Activated naive CD4-positive, alpha-beta T cell treated with anti-CD3 and anti-CD28 coated beads, Interleukin-2, amount 10 ng/mL, durations not matched to agents 7 days and 5 days (primary cell): ENCODE measurements at regions not wholly inside any gene's neighbourhood (a gene's known extent, or its start where the extent isn't known, plus 50 kb on each side); places are given as distances from the start of the nearest gene placed in this dataset.

Experiments
- CTCF ChIA-PET: fragments of 350-600 bp; sonication (Branson Sonifier 250); formaldehyde crosslinking; loops from one replicate; lab custom pipeline; 2021; ENCODE audit warnings: antibody characterized with exemption; lab: Charles Lee
- DNase-seq: peaks from one replicate; pipeline ENCODE4 v3.0.0-alpha.2; 2020
- H3K27ac Mint-ChIP-seq: one replicate; pipeline ENCODE4 v1.8.0; 2021; ENCODE audit warnings: mild to moderate bottlenecking, moderate library complexity, mixed read lengths
- H3K27me3 Mint-ChIP-seq: one replicate; pipeline ENCODE4 v1.8.0; 2021; ENCODE audit warnings: mild to moderate bottlenecking, mixed read lengths
- H3K36me3 Mint-ChIP-seq: one replicate; pipeline ENCODE4 v1.8.0; 2021; ENCODE audit warnings: mixed read lengths
- H3K4me1 Mint-ChIP-seq: one replicate; pipeline ENCODE4 v1.8.0; 2021; ENCODE audit warnings: mixed read lengths
- H3K4me3 Mint-ChIP-seq: one replicate; pipeline ENCODE4 v1.8.0; 2021; ENCODE audit warnings: mild to moderate bottlenecking, moderate library complexity, mixed read lengths
- H3K9me3 Mint-ChIP-seq: one replicate; pipeline ENCODE4 v1.8.0; 2021; ENCODE audit warnings: mixed read lengths

DNA sequence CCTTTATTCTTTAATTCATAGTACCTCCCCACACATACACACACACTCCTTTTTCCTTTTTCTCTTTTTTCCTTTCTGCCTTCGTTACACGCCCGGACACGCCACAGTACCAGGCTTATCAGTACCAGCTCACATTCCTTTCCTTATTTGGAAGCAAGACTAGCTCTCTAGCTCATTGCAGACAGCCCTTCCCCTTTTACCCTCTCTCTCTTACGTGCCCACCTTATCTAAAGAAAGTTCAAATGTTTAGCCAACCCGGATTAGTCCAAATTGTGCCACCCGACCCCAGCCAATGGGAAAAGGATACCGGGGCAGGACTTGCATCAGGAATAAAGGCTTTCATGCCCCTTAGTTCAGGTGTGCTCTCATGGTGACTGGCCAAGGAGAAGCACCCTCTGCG is 194.7 kb upstream of the VCX3A start:
- no peak for DNase-seq
- CTCF ChIA-PET, result no interaction called here

DNA sequence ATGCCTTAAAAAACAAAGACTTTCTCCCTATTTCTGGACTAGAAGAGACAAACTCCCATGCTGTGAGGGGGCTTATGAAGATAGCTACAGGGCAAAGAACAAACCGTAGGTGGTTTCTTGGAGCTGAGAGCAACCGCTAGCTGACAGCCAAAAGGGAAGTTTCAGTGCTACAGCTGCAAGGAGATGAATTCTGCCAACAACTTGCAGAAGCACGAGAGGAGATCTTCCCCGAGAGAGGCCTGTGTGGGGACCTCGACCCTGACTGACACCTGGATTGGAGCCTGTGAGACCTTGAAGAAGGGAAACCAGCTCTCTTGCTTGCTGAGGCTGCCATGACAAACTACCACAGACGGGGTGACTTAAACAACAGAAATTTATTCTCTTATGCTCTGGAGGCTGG is 183.8 kb upstream of the VCX3A start:
- no peak overlapping the region for H3K4me3 Mint-ChIP-seq
- no peaks in the 10 kb centered on the region for H3K9me3 Mint-ChIP-seq
- no peak for DNase-seq
- H3K27me3 Mint-ChIP-seq, result no peaks in the 10 kb centered on the region
- H3K4me1 Mint-ChIP-seq, result no peaks in the 10 kb centered on the region
- H3K27ac Mint-ChIP-seq, result no peak overlapping the region
- CTCF ChIA-PET, result no interaction called here
- no peaks in the 10 kb centered on the region for H3K36me3 Mint-ChIP-seq

More for the DNA sequence above, 194.7 kb upstream of the VCX3A start:
- Mint-ChIP-seq H3K4me3 (no peak overlapping the region), H3K9me3 (no peaks in the 10 kb centered on the region), H3K27ac (no peak overlapping the region), H3K36me3 (no peaks in the 10 kb centered on the region), H3K4me1 (no peaks in the 10 kb centered on the region), H3K27me3 (no peaks in the 10 kb centered on the region)

DNA sequence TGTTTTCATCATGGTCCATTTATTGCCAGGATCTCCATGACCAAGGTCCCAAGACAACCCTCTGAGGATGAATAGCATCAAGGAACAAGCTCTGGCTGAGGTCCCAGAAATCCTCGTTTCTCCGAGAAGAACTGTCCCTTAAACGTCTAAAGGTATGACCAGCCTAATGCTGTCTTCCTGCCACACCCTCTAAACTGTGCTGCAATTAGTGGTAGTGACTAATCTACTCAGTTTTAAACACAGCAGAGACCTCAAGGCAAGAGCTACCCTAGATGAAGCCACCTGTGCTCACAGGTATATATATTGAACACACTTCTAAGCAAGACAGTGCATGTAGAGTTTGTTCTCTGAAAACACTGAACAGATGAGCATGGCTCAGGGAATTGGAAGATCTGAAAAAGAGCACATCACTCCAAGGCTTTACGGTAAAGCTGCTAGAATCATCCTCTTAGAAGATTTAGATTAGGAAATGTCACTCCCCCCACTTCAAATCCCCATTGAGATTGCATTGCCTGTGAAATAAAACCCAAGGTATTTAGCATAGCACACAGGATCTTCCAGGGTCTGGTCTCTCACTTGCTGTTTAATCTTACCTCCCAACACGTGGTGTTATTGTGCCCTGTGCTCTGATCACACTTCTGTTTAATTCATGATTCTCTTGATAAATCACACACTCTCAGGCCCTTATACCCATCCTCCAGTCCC is 173.9 kb upstream of the VCX3A start:
- no peaks in the 10 kb centered on the region for H3K36me3 Mint-ChIP-seq
- no peaks in the 10 kb centered on the region for H3K9me3 Mint-ChIP-seq
- no peak overlapping the region for H3K4me3 Mint-ChIP-seq
- CTCF ChIA-PET, result no interaction called here
- DNase-seq, result no peak
- no peaks in the 10 kb centered on the region for H3K27me3 Mint-ChIP-seq
- H3K27ac Mint-ChIP-seq, result no peak overlapping the region
- no peaks in the 10 kb centered on the region for H3K4me1 Mint-ChIP-seq

DNA sequence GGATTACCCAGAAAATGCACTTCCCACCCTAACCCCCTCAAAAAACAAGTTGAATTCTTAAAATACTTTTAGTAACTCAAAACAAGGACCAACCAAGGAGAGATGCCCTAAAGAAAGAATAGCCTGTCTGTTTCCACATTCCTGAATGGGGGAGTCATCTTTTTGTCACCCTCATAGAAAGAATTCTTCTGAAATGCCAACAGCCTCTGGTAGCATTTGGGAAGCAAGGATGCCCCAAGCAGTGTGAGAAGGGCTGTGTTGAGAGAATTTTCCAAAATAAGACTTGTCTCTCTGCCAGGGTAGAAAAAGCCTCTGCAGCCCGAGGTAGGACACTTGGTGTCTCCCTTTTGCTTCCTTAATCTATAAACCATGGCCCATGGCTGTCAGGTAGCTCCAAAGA is 173.1 kb upstream of the VCX3A start:
- no peak overlapping the region for H3K27ac Mint-ChIP-seq
- H3K9me3 Mint-ChIP-seq, result no peaks in the 10 kb centered on the region
- H3K4me3 Mint-ChIP-seq, result no peak overlapping the region
- H3K27me3 Mint-ChIP-seq, result no peaks in the 10 kb centered on the region
- H3K4me1 Mint-ChIP-seq, result no peaks in the 10 kb centered on the region
- no peaks in the 10 kb centered on the region for H3K36me3 Mint-ChIP-seq
- DNase-seq, result no peak
- CTCF ChIA-PET, result no interaction called here

DNA sequence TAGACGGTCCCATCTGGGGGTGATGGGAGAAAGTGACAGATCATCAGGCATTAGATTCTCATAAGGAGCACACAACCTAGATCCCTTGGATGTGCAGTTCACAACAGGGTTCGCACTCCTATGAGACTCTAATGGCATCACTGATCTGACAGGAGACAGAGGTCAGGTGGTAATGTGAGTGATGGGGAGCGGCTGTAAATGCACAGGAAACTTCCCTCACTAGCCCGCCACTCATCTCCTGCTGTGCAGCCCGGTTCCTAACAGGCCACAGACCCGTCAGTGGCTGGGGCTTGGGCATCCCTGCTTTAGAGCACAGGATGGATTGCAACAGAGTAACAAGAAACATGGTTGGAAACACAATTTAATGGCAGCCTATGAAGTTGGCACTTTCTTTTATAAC is 172.6 kb upstream of the VCX3A start:
- Mint-ChIP-seq H3K9me3 (no peaks in the 10 kb centered on the region), H3K27me3 (no peaks in the 10 kb centered on the region), H3K4me1 (no peaks in the 10 kb centered on the region), H3K27ac (no peak overlapping the region), H3K4me3 (no peak overlapping the region), H3K36me3 (no peaks in the 10 kb centered on the region)
- CTCF ChIA-PET, result no interaction called here
- DNase-seq, result no peak

DNA sequence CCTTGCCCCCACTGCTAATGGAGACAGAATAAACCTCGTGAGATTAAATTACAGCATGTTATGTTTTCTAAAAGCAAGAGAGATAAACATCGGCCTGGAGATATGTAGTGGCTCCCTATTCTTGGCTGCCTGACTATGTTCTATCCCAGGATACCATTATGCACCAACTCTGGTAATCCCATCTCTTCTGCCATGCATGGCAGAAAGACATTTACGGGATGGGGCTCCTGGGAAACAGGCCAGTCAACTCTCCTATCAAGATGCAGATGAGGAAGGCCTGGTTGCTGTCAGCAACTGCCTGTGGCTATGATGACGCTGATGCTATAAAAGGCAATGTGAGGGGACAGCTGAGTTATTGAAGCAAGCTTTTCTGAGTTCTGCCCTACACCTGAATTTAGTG is 166.2 kb upstream of the VCX3A start:
- CTCF ChIA-PET, result no interaction called here
- no peak overlapping the region for H3K27ac Mint-ChIP-seq
- DNase-seq, result no peak
- no peaks in the 10 kb centered on the region for H3K9me3 Mint-ChIP-seq
- H3K36me3 Mint-ChIP-seq, result no peaks in the 10 kb centered on the region
- H3K4me1 Mint-ChIP-seq, result no peaks in the 10 kb centered on the region
- no peak overlapping the region for H3K4me3 Mint-ChIP-seq
- no peaks in the 10 kb centered on the region for H3K27me3 Mint-ChIP-seq

DNA sequence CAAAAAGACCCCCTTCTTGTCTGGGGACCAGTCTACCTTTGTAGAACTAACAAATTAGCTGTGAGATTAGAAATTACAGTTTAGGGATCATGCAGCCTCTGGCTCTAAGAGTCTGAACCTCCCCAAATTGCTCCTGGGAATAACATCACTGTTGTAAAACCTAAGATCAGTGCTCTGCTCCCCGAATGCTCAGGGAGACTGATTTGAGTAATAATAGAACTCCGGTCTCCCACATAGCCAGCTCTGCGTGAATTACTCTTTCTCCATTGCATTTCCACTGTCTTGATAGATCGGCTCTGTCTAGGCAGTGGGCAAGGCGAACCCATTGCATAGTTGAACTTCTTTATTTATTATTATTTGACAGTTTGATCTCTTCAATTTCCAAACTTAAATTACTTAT is 160.8 kb upstream of the VCX3A start:
- CTCF ChIA-PET, result no interaction called here
- no peak overlapping the region for H3K27ac Mint-ChIP-seq
- no peaks in the 10 kb centered on the region for H3K27me3 Mint-ChIP-seq
- DNase-seq, result no peak
- no peaks in the 10 kb centered on the region for H3K9me3 Mint-ChIP-seq
- H3K4me1 Mint-ChIP-seq, result no peaks in the 10 kb centered on the region
- H3K4me3 Mint-ChIP-seq, result no peak overlapping the region
- no peaks in the 10 kb centered on the region for H3K36me3 Mint-ChIP-seq

DNA sequence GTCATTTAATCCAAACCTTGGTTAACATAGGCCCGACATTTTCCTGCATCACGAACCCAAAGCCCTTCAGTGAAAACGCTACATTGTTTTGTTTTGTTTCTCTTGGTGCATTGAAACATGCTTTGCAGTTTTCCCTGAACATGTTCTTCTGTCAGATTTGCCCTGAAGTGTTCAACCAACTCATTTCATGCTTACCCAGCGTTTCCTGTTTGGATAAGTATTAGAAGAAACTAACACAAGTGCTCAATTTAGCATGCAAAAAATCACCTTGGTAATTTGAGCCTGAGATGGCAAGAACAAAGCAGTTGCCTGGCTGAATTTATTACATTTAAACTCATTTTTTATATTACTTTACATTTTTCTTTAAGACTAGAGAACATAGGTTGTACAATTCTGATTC is 160.1 kb upstream of the VCX3A start:
- CTCF ChIA-PET, result no interaction called here
- Mint-ChIP-seq H3K9me3 (no peaks in the 10 kb centered on the region), H3K4me3 (no peak overlapping the region), H3K4me1 (no peaks in the 10 kb centered on the region), H3K36me3 (no peaks in the 10 kb centered on the region), H3K27ac (no peak overlapping the region), H3K27me3 (no peaks in the 10 kb centered on the region)
- no peak for DNase-seq

DNA sequence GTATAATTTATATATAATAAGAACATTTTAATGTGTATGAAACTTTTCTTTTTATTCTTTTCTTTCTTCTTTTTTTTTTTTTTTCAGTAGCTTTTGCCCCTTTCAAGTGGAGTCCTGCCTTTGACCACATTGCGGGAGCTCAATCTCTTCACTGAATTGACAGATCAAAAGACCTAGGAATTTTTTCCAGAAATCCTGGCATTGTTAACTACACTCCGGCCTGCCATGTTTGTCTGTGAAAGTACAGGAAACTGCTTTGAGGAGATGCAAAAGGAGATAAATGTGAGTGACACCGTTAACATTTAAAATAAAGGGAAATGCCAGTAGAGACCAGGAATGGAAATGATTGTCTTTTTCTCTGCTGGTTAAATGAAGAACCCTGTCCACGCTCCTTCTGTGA is 159.3 kb upstream of the VCX3A start:
- Mint-ChIP-seq H3K4me3 (no peak overlapping the region), H3K4me1 (no peaks in the 10 kb centered on the region), H3K27ac (no peak overlapping the region), H3K27me3 (no peaks in the 10 kb centered on the region), H3K9me3 (no peaks in the 10 kb centered on the region), H3K36me3 (no peaks in the 10 kb centered on the region)
- CTCF ChIA-PET, result no interaction called here
- DNase-seq, result no peak

DNA sequence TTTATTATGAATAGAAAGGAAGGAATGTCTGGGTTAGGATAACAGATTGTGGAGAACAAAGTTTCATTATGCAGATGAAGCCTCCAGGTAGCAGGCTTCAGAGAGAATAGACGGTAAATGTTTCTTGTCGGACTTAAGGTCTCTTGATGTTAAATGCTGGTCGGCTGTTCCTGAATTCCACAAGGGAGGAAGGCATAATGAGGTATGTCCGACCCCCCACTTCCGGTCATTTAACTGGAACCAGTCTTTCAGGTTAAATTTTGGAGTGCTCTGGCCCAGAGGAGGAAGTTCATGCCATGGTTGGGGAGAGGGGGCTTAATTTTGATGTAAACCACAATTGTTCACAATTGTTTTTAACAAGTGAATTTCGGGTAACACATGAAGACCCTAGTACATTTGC is 158.1 kb upstream of the VCX3A start:
- H3K4me3 Mint-ChIP-seq, result no peak overlapping the region
- H3K36me3 Mint-ChIP-seq, result no peaks in the 10 kb centered on the region
- CTCF ChIA-PET, result no interaction called here
- no peak overlapping the region for H3K27ac Mint-ChIP-seq
- H3K27me3 Mint-ChIP-seq, result no peaks in the 10 kb centered on the region
- DNase-seq, result no peak
- no peaks in the 10 kb centered on the region for H3K4me1 Mint-ChIP-seq
- H3K9me3 Mint-ChIP-seq, result no peaks in the 10 kb centered on the region

DNA sequence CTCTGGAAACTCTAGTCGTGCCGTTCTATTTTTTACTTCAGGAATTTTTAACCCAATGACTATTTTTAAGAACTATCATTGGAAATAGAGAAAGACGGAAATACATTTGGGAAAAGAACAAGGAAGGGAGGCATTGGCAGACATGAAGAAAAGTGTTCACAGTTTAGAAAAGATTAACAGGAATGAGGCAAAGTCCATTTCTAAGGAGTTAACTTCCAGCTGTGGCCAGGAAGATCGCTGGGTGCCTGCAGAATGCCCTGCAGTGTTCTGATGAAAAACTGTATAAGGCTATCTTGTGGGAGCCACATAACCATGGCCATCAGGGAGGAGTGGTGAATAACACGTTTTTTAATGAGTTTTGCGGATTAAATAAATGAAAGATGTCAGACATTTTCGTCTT is 150.6 kb upstream of the VCX3A start:
- H3K27ac Mint-ChIP-seq, result no peak overlapping the region
- no peaks in the 10 kb centered on the region for H3K9me3 Mint-ChIP-seq
- CTCF ChIA-PET, result no interaction called here
- H3K36me3 Mint-ChIP-seq, result no peaks in the 10 kb centered on the region
- no peak for DNase-seq
- no peak overlapping the region for H3K4me3 Mint-ChIP-seq
- no peaks in the 10 kb centered on the region for H3K27me3 Mint-ChIP-seq
- H3K4me1 Mint-ChIP-seq, result no peaks in the 10 kb centered on the region

DNA sequence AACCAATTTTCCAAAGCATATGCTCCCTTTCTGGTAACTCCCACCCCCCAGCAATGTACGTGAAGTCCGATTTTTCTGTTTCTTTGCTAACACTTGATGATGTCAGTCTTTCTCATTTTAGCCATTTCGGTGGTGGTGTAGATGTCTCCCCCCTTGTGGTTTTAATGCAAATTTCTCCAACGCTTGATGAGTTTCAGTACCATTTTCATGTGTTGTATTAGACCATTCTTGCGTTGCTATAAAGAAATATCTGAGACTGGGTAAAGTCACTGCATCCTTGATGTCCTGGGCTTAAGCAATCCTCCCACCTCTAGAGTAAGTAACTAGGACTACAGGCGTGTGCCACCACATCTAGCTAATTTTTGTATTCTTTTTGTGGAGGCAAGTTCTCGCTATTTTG is 148.4 kb upstream of the VCX3A start:
- no peaks in the 10 kb centered on the region for H3K27me3 Mint-ChIP-seq
- H3K27ac Mint-ChIP-seq, result no peak overlapping the region
- no peak for DNase-seq
- no peaks in the 10 kb centered on the region for H3K4me1 Mint-ChIP-seq
- H3K9me3 Mint-ChIP-seq, result no peaks in the 10 kb centered on the region
- CTCF ChIA-PET, result no interaction called here
- H3K4me3 Mint-ChIP-seq, result no peak overlapping the region
- no peaks in the 10 kb centered on the region for H3K36me3 Mint-ChIP-seq

DNA sequence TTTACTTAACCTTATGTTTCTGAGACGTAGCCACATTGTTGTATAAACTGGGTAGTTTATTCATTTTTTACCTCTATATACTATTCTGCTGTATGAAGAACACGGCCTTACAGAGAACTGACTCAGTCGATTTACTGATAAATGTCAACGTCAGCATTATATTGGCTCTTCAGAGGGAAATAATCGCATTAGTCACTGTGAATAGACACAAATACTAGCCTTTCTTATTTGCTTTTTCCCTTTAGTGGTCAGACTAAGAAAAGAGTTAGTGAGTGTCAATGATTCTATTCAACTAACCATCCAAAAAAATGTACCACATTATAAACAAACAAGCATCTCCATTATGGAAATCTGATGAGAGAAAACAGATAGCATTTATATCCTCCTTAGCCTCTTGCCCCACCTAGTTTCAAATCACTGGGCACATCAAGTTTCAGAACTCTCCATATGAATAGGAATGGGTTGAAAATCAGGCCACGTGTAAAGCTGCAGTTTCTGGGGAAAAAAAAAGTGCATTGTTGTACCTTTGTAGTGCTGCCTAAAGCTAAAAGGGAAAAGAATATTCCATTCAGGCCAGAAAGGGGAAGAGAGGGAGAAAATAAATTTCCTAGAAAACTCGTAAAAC is 146.7 kb upstream of the VCX3A start:
- Mint-ChIP-seq H3K36me3 (no peaks in the 10 kb centered on the region), H3K27me3 (no peaks in the 10 kb centered on the region)

DNA sequence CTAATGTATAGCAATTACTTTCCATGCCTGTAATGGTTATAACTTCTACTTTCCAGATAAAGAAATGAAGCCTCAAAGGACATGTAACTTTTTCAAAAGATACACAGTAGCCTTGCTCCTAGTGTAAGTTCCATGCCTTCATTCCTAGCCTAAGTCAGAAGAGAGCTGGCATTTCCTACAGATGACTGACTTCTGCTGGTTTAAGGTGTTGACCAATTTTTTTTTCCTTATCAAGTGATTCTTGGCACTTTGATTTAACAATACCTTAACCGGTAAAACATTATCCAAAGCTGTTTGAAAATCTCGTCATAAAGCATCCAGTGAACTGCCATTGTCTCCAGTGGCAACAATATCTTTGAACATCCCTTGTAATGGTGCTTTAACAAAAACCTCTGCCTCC is 145.1 kb upstream of the VCX3A start:
- H3K9me3 Mint-ChIP-seq, result no peaks in the 10 kb centered on the region
- no peak overlapping the region for H3K27ac Mint-ChIP-seq
- no peak for DNase-seq
- CTCF ChIA-PET, result no interaction called here
- H3K4me3 Mint-ChIP-seq, result no peak overlapping the region
- no peaks in the 10 kb centered on the region for H3K27me3 Mint-ChIP-seq
- H3K4me1 Mint-ChIP-seq, result no peaks in the 10 kb centered on the region
- H3K36me3 Mint-ChIP-seq, result no peaks in the 10 kb centered on the region

More for the DNA sequence above, 146.7 kb upstream of the VCX3A start:
- CTCF ChIA-PET, result no interaction called here
- Mint-ChIP-seq H3K4me3 (no peak overlapping the region), H3K4me1 (no peaks in the 10 kb centered on the region), H3K27ac (no peak overlapping the region), H3K9me3 (no peaks in the 10 kb centered on the region)
- no peak for DNase-seq

DNA sequence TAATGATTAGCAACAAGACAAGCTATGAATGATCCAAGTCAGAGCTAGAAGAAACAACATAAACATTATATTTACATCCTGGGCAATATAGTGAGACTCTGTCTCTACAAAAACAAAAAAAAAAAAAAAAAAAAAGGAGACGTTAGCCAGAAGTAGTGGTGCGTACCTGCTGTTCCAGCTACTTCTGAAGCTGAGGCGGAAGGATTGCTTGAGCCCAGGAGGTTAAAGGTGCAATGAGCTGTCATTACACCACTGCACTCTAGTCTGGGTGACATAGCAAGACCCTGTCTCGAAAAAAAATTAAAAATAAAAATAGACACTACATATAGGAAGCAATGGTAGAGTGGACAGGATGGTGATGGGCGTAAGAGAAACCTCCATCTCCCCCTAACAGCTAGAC is 144.6 kb upstream of the VCX3A start:
- Mint-ChIP-seq H3K27ac (no peak overlapping the region), H3K4me1 (no peaks in the 10 kb centered on the region)
- CTCF ChIA-PET, result no interaction called here

More for the DNA sequence above, 144.6 kb upstream of the VCX3A start:
- Mint-ChIP-seq H3K36me3 (no peaks in the 10 kb centered on the region), H3K27me3 (no peaks in the 10 kb centered on the region), H3K4me3 (no peak overlapping the region), H3K9me3 (no peaks in the 10 kb centered on the region)
- no peak for DNase-seq
